Upper lobe of right lung (tissue), 1 donor: ENCODE measurements at regions not wholly inside any gene's neighbourhood (a gene's known extent, or its start where the extent isn't known, plus 50 kb on each side); places are given as distances from the start of the nearest gene placed in this dataset.

Experiments
- ATAC-seq: fragments of 200-7000 bp; cut with Tn5 transposase; one replicate; pipeline ENCODE4 v1.9.1; 2020; ENCODE audit warnings: mild to moderate bottlenecking, moderate library complexity
- DNase-seq: peaks from one replicate; pipeline ENCODE4 v3.0.0-alpha.2; 2020
- H3K27ac ChIP-seq: fragments of 200-600 bp; one replicate; pipeline ENCODE4 v1.8.0; 2022
- H3K27me3 ChIP-seq: fragments of 200-600 bp; one replicate; pipeline ENCODE4 v1.8.0; 2022; ENCODE audit warnings: mild to moderate bottlenecking
- H3K36me3 ChIP-seq: fragments of 200-600 bp; one replicate; pipeline ENCODE4 v1.8.0; 2022
- H3K4me1 ChIP-seq: fragments of 200-600 bp; one replicate; pipeline ENCODE4 v1.8.0; 2022
- H3K4me3 ChIP-seq: fragments of 200-600 bp; one replicate; pipeline ENCODE4 v1.8.0; 2022; ENCODE audit warnings: mild to moderate bottlenecking
- H3K9me3 ChIP-seq: fragments of 200-600 bp; one replicate; pipeline ENCODE4 v1.8.0; 2022
- CTCF ChIP-seq: fragments of 200-600 bp; IDR thresholded peaks from one replicate; pipeline ENCODE4 v1.8.0; 2022; ENCODE audit warnings: antibody characterized with exemption
- intact Hi-C: fragments of 100-400 bp; cut with DNase I; formaldehyde crosslinking; loops from one replicate; pipeline ENCODE4 v1.11.0; 2022
- donor health status: DM: no; HTN: yes; CAD: no; lungs with severe emphysema.

- Histone ChIP-seq H3K27me3 (no peaks in the 10 kb centered on the region), H3K27ac (no peak overlapping the region), H3K9me3 (no peaks in the 10 kb centered on the region), H3K4me1 (no peaks in the 10 kb centered on the region), H3K4me3 (no peak overlapping the region), H3K36me3 (no peaks in the 10 kb centered on the region)
- ATAC-seq (no peak), DNase-seq (no peak)
- intact Hi-C loops = no loop called here
- no peak for TF ChIP-seq CTCF
These were observed 1100.6 kb downstream of the NLGN4Y start for GRCh38 chrY:15624928-15625327.

- Histone ChIP-seq H3K4me3 (no peak overlapping the region), H3K27me3 (no peaks in the 10 kb centered on the region), H3K27ac (no peak overlapping the region), H3K9me3 (no peaks in the 10 kb centered on the region), H3K4me1 (no peaks in the 10 kb centered on the region), H3K36me3 (no peaks in the 10 kb centered on the region)
- DNase-seq (no peak), ATAC-seq (no peak)
- intact Hi-C loops = no loop called here
- TF ChIP-seq CTCF = no peak
These were observed 1123.9 kb downstream of the NLGN4Y start for GRCh38 chrY:15648198-15648597.

- intact Hi-C loops = no loop called here
- no peak for TF ChIP-seq CTCF
- ATAC-seq = no peak
These were observed 1125.7 kb downstream of the NLGN4Y start for GRCh38 chrY:15650056-15650455.

GRCh38 chrY:15688531-15688930, 1164.2 kb downstream of the NLGN4Y start:
- Histone ChIP-seq H3K4me1 (no peaks in the 10 kb centered on the region), H3K4me3 (no peak overlapping the region), H3K9me3 (no peaks in the 10 kb centered on the region), H3K36me3 (no peaks in the 10 kb centered on the region), H3K27me3 (no peaks in the 10 kb centered on the region), H3K27ac (no peak overlapping the region)
- no peak for TF ChIP-seq CTCF
- ATAC-seq (no peak), DNase-seq (no peak)
- intact Hi-C loops = no loop called here

More at GRCh38 chrY:15650056-15650455, 1125.7 kb downstream of the NLGN4Y start:
- no peaks in the 10 kb centered on the region for H3K27me3 ChIP-seq
- no peaks in the 10 kb centered on the region for H3K4me1 ChIP-seq
- H3K36me3 ChIP-seq = no peaks in the 10 kb centered on the region
- H3K4me3 ChIP-seq = no peak overlapping the region
- DNase-seq = no peak
- no peaks in the 10 kb centered on the region for H3K9me3 ChIP-seq
- no peak overlapping the region for H3K27ac ChIP-seq

GRCh38 chrY:15689994-15690393, 1165.7 kb downstream of the NLGN4Y start:
- H3K36me3 ChIP-seq = no peaks in the 10 kb centered on the region
- H3K27ac ChIP-seq = no peak overlapping the region
- no peak for TF ChIP-seq CTCF
- intact Hi-C loops = no loop called here
- H3K27me3 ChIP-seq = no peaks in the 10 kb centered on the region
- H3K9me3 ChIP-seq = no peaks in the 10 kb centered on the region
- no peak overlapping the region for H3K4me3 ChIP-seq
- ATAC-seq (no peak), DNase-seq (no peak)
- H3K4me1 ChIP-seq = no peaks in the 10 kb centered on the region

GRCh38 chrY:15702131-15702530, 1177.8 kb downstream of the NLGN4Y start:
- H3K4me1 ChIP-seq = no peaks in the 10 kb centered on the region
- H3K27ac ChIP-seq = no peak overlapping the region
- DNase-seq = no peak
- H3K36me3 ChIP-seq = no peaks in the 10 kb centered on the region
- ATAC-seq = no peak
- no peaks in the 10 kb centered on the region for H3K9me3 ChIP-seq
- TF ChIP-seq CTCF = no peak
- no peaks in the 10 kb centered on the region for H3K27me3 ChIP-seq
- no peak overlapping the region for H3K4me3 ChIP-seq
- intact Hi-C loops = no loop called here
